GM19239 (cell line): ENCODE measurements at regions not wholly inside any gene's neighbourhood (a gene's known extent, or its start where the extent isn't known, plus 50 kb on each side); places are given as distances from the start of the nearest gene placed in this dataset.
"Not testable (repeated sequence)": the region's sequence is repeated elsewhere in the genome, so short reads cannot be mapped to it uniquely, and the experiment has no call there.

Experiments used
- DNase-seq: peaks from one replicate; pipeline ENCODE4 v3.0.0; 2011; ENCODE audit warnings: low spot score; ENCODE audit not compliant: insufficient read length
- FAIRE-seq: peaks from 2 replicates; lab custom pipeline; 2011; peaks lifted over from hg19 to GRCh38; lab: Jason Lieb, UNC

DNA sequence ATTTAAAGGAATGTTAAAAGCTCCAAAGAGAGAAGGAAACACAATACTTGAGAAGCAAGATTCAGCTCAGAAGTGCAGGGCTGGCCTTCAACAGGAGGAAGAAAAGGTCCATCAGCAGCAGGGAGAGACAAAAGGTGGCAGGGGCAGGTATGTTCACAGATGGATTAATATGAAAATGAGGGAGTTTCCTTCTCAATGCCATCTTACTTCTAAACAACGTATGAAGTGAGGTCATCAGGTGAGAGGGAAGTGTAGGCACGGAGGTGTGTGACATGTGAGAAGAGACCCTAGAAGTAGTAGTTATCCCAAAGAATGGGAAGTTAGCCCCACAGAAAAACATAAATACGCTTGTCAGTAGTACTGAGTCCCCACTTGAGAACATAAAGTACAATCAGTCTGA is 122.5 kb downstream of the CCER1 start:
- DNase-seq (no peak), FAIRE-seq (no peak)

DNA sequence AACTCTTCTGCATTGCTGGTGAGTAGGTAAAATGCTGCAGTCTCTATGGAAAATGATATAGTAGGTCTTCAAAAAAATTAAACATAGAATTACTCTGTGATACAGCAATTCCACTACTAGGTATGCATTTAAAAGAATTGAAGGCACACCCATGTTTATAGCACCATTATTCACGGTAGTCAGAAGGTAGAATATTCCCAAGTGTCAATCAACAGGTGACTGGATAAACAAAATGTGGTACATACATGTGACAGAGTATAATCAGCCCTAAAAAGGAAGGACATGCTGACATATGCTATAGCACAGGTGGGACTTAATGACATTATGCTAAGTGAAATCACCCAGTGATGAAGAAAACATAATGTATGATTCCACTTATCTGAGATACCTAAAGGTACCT is 123.3 kb downstream of the CCER1 start:
- DNase-seq (no peak), FAIRE-seq (no peak)

DNA sequence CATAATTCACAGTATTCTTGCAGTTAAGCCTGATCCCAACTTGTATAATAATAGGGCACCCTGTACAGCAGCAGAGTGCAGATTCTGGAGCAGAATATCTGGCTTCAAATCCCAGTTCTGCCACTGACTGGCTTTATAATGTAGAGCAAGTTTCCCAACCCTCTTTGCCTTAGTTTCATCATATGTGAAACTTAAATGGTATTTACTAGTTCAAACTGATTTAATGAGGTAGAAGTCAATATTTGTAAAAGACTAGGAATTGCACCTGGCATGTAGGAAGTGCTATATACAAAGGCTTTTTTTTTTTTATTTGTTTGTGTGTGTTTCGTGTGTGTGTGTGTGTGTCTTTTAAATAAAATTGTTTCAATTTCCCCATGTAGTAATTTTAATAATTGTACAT is 125.9 kb downstream of the CCER1 start:
- no peak for DNase-seq
- no peak for FAIRE-seq

DNA sequence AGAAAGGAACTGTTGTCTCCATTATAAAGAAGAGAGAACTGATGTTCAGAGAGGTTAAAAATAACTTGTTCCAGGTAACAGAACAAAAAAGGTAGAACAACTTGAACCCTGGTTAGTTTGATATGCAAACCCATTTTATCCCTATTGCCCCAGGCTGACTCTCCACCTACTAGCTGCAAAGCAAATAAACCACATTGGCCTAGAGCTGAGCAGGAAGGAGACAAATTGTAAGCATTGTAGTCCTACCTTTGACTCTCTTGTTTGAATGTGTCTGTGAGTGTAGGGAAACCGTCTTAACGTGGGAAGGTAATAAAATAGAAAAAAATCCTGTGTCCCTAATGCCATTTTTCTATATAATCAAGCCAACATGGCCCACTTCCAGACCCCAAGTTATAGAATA is 126.4 kb downstream of the CCER1 start:
- DNase-seq (no peak), FAIRE-seq (no peak)

DNA sequence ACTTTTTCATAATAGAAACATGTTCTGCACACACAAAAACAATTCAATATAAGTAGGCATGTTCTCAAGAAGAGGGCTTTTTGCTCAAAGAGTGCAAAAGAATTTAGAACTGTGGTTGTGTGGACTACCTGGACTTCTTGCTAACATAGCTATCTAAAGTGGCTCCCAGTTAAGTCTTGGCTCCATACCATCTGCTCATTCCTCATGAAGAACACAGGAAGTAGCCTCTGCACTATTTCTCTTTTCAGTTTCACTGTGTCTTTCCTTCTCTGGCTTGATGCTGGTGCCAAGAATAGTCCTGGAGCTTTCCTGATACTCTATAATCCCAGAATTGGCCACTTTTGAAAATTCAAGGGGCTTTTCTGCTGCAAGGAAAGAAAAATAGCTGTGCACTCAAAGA is 127.4 kb downstream of the CCER1 start:
- FAIRE-seq, result no peak
- no peak for DNase-seq

DNA sequence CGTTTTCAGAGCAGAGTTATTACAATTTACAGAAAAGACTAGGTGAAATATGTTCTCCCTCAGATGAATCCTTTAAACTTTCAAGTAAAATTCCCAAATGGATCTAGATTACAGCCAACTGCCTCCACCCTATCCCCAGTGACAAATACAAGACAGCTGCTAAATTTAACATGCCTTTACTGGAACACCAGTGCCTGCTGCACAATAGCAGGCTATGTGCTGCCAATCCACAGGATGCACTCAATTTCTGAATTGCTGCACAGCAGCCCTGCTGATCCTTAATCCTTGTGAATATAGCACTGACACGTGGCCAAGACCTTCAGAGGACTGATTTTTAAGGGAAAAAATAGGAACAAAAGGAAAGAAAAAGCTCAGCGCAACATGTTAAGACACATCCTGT is 128.9 kb downstream of the CCER1 start:
- FAIRE-seq, result no peak
- no peak for DNase-seq

DNA sequence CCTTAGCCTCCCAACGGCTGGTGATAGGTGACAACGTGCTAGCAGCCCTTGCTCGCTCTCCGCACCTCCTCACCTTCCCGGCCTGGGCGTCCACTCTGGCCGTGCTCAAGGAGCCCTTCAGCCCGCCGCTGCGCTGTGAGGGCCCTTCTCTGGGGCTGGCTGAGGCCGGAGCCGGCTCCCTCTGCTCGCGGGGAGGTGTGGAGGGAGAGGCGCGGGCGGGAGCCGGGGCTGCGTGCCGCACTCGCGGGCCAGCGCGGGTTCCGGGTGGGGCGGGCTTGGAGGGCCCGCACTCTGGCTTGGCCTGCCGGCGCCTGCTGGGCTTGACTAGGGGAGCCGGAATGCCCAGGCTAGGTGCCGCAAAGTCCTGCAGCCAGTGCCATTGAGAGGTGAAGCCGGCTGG is 131.1 kb downstream of the CCER1 start:
- FAIRE-seq (no peak), DNase-seq (no peak)

DNA sequence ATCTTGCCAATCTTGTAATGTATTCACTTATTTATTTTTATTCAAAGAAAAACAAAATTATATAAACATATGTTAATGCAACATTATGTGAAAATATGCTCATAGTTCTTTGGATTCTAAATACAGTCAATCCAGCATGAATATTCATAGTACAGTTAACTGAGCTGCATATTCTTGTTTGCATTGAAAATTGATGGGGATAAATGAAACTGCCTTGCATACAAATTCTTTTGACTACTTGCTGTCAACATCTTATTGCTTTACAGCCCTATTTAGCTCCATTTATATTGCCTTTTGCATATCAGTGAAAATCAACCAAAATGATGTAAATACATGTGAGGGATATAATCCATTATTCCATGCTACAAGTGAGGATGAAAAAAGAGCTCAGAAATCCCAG is 135.3 kb downstream of the CCER1 start:
- FAIRE-seq, result no peak

DNA sequence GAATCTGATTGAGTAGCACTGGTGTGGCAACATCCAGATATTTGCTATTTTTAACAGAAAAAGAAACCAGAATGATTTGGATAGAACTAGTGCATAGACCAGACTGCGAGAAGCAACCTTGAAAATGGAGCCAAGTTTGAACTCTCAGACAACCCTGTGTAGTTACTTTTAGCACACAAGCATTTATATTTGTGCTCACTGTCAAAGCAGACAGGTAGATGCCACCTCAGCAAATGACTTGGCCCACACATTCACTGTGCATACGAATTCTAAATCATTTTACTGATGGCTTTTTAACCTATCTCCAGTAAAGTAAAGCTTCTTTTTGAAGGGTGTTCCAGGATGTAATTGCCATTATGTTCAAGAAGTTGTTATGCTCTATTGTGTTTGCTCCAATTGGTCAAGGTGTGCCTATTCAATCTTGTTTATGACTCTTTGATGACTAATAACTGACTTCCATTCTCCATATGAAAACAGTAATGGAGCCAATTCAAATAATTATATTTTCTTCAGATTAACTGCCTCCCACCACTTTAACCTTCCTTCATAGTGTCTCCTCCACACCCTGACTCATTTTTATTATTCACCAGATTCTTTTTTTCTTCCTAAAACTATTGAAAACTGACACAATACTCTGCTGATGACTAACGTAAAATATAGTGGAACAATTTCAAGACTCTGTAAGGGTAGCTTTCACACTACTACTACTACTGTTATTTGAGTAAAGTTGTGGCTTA is 138.5 kb downstream of the CCER1 start:
- DNase-seq, result no peak
- FAIRE-seq, result no peak

More for the DNA sequence above, 135.3 kb downstream of the CCER1 start:
- no peak for DNase-seq

DNA sequence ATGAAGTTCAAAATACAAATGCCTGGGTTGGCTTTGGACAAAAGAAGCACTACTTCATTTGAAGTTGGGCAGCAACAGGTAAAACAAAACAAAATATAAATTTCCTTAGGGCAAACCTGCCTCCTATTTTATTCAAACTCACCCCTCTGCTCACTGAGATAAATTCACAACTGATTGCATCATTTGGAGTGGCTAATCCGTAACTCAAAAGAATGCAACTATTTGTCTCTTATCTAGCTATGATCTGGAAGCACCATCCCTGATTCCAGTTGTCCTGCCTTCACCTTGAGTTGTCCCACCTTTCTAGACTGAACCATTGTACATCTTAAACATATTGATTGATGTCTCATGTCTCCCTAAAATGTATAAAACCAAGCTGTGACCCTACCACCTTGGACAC is 145.0 kb downstream of the CCER1 start:
- no peak for FAIRE-seq
- DNase-seq, result no peak

DNA sequence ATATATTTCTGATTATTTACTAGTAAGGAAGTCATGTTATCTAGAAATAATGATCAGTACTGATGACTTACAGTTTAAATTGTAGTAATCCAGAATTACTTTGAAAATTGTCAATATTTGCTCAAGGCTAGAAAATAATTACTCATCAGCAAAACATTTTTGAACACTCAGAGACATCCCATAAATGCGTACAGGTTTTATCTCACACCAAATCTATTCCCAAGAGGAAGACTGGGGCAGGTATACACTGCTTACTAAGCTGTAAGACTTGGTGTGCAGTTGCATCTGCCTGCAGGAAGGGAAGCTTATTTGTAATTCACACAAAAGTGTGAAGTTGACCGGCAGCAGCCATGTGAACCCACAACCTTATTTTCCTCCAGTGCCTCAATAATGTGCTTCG is 146.4 kb downstream of the CCER1 start:
- FAIRE-seq (no peak), DNase-seq (no peak)

DNA sequence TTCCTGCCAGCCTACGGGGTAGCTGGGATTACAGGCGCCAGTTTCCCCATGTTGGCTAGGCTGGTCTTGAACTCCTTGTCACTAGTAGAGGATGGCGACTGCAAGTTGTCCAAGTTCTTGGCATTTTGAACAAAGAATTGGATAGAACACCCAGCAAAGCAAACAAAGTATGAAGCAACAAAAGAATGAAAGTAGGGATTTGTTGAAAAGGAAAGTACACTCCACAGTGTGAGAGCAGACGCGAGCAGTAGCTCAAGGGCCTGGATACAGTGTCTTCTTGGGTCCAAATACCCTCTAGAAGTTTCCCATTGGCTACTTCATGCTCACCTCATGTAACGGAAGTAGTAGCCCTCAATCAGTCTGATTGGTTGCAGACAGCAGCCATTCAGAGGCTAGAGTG is 152.2 kb downstream of the CCER1 start:
- no peak for DNase-seq
- FAIRE-seq, result no peak

DNA sequence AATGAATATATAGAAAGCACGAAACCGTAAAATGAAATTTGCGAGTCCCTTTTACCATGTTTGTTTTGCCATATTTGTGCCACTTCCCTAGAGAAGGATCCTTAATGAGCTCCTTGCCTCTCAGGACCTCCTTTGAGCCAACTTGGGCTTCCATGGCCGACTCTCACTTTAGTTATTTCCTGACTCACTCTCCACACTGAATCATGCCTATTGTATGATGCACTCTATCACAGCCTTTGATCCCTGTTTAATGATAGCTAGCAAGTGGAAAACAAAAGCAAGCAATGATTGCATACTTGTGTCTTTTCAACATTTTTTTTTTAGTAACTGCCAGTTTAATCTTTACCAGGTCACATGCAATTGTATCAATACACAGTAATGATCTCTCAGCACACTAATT is 153.2 kb downstream of the CCER1 start:
- FAIRE-seq (no peak), DNase-seq (no peak)

DNA sequence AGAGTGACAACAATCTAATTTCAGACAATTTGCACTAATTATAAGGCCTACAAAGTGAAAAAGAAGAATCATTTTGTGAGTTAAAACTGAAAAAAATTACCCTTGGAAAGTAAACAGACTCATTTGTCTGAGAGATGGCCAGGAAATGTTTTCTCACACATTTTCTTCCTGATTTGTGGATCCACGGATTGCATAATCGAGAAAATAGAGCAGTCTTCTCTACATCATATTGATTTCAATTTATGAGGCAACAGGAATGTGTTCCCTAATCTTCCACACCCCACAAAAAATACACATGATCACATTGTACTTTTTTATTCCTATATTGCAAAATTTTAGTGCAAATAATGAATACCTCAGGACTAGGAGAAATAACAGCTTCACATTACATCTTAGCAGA is 160.8 kb downstream of the CCER1 start:
- FAIRE-seq (no peak), DNase-seq (no peak)

DNA sequence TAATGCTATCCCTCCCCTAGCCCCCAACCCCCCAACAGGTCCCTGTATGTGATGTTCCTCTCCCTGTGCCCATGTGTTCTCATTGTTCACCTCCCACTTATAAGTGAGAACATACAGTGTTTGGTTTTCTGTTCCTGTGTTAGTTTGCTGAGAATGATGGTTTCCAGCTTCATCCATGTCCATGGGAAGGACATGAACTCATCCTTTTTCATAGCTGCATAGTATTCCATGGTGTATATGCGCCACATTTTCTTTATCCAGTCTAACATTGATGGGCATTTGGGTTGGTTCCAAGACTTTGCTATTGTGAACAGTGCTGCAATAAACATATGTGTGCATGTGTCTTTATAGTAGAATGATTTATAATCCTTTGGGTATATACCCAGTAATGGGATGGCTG is 162.3 kb downstream of the CCER1 start:
- FAIRE-seq, DNase-seq: not testable (repeated sequence)

DNA sequence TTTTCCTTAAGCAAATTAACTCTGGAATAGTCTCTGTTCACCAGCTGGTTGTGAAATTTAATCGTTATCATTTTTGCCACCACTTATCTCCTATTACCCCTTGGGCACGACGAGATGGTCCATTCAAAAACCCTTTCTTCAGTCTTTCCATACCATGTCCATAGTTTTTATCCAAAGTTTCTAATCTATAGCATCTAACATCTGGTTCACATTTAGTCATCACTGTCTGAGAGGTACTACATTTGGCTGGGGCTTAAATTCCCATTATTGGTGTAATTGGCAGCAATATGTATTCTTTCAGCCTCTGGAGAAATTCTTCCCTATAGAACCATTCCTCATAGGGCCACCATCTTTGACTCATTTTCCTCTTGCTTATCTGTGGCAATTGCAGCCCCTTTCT is 163.5 kb downstream of the CCER1 start:
- FAIRE-seq (no peak), DNase-seq (no peak)

DNA sequence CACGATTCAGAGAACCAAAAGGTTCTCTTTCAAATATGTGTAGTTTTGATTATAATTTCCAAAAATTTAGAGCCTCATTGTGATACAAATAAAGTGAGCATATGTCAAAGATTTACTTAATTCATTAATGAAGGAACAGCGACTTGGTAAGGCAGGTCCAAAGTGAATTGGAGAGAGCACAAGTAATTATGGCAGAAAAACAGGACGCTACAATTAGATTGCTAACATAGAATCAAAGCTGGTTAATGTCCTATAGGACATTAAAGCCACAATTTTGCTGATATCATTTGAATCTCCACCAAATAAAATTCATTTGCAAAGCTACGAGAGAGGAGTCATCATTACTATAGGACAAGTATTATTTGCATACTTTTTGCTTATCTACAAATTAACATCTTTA is 164.2 kb downstream of the CCER1 start:
- FAIRE-seq (no peak), DNase-seq (no peak)

DNA sequence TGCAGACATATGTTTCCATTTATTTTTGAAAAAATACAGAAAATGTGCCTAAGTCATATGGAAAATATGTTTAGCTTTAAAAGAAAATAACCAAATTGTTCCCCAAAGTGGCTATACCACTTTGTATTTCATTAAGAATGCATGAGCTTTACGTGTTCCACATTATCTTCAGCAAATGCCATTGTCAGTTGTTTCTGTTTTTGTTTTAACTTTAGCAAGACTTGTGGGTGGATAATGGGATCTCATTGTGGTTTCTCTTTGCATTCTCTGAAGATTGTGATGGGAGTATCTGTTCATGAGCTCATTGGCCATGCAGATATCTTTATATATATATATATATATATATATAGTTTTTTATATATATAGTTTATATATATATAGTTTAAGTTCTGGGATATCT is 181.5 kb downstream of the CCER1 start:
- DNase-seq (no peak), FAIRE-seq (no peak)

DNA sequence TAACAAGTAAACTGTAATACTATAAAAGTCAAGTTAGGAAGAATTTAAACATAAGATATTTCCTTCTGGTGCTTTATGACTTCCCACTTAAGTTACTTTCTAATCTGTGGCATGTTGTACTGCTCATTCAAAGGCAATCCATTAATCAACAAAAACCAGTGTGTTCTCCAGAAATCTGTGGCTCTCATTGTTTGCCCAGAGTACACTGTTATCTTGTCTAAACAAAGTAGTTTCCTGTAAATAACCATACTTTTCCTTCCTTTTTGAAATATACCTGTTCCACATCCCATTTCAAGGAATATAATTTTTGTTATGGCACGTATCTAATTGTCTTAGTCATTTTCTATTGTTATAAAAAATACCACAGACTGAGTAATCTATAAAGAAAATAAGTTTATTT is 184.1 kb downstream of the CCER1 start:
- DNase-seq, result no peak
- FAIRE-seq, result no peak

DNA sequence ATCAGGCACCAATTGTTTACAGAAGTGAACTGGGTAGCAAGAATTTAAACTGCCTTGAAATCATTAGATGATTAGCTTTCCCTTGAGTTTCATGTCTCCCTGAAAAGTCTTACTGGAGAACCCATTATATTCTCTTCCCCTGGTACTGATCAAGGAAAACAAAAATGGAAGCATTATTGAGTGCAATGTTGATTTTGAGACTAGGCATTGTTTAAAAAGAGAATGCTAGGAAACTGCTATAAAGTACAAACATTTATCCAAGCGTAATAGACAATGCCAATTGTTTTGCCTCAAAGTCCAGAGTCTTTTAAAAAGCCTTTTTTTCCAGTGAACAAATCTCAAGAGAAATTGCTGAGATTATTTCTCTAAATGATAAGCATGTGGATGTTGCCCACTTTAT is 197.0 kb downstream of the CCER1 start:
- FAIRE-seq (no peak), DNase-seq (no peak)

DNA sequence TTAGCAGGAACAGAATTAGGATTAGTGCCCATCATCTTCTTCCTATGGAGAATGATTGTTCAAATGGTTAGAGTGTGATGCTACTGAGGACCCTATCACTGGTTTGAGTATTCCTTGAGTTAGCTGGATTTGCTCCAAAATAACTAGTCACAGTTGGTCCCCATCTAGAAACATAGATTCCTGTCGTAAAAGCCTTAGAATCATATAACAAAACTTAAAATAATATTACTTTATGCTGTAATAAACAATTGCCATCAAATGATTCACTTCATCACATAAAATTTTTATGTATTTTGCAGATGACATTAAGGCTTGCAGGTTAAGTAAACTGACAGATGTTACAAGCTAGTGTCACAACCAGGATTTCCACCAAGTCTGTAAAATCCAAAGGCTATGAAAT is 209.8 kb downstream of the CCER1 start:
- FAIRE-seq (no peak), DNase-seq (no peak)

DNA sequence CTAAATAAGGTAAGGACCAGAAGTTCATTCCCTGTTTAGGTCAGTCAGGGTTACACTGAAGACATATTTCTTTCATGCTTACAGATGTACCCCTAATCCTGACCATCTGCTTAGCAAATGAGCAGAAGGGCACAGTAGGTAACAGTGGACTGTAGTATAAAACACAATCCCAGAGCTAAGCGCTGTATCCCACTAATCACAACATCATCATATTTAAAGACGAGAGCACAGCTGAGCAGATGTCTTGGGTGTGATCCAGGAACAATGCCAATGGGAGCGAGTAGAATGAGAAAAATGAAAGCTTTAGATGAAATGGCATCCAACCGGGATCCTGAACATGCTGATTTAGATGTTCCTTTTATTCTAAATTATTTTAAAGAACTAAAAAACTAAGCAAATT is 213.4 kb downstream of the CCER1 start:
- no peak for FAIRE-seq
- no peak for DNase-seq

DNA sequence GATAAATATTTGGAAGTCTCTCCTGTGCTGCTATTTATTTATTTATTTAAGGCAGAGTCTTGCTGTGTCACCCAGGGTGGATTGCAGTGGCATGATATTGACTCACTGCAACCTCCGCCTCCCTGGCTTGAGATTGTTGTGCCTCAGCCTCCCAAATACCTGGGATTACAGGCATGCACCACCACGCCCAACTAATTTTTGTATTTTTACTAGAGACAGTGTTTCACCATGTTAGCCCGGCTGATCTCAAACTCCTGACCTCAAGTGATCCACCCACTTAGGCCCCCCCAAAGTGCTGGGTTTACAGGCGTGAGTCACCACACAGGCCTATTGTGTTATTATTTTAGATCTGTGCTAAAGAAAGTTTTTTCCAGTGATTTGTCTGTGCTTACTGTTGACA is 225.2 kb downstream of the CCER1 start:
- FAIRE-seq, result no peak
- no peak for DNase-seq
